Smooth muscle cell (in vitro differentiated cells): ENCODE measurements at regions not wholly inside any gene's neighbourhood (a gene's known extent, or its start where the extent isn't known, plus 50 kb on each side); places are given as distances from the start of the nearest gene placed in this dataset.

Source experiments
- DNase-seq: peaks from one replicate; lab custom pipeline; 2025; ENCODE audit not compliant: unreplicated experiment; lab: John Stamatoyannopoulos, UW
- H2AFZ ChIP-seq: fragments of 200-600 bp; sonication (generic); 2 replicates; pipeline ENCODE4 v1.6.0; 2016; ENCODE audit warnings: antibody characterized with exemption, low read depth, mild to moderate bottlenecking
- H3F3A ChIP-seq: fragments of 200-600 bp; sonication (generic); 2 replicates; pipeline ENCODE4 v1.6.0; 2017; ENCODE audit warnings: antibody characterized with exemption, low read depth
- H3K27ac ChIP-seq: fragments of 200-600 bp; sonication (generic); 2 replicates; pipeline ENCODE4 v1.5.1; 2016; ENCODE audit warnings: low read depth, mild to moderate bottlenecking
- H3K27me3 ChIP-seq: fragments of 200-600 bp; sonication (generic); 2 replicates; pipeline ENCODE4 v1.6.1; 2016; ENCODE audit warnings: low read depth, mild to moderate bottlenecking
- H3K36me3 ChIP-seq: fragments of 200-600 bp; sonication (generic); 2 replicates; pipeline ENCODE4 v1.5.1; 2016; ENCODE audit warnings: low read depth
- H3K4me1 ChIP-seq: fragments of 200-600 bp; sonication (generic); 2 replicates; pipeline ENCODE4 v1.5.1; 2016; ENCODE audit warnings: low read depth
- H3K4me2 ChIP-seq: fragments of 200-600 bp; sonication (generic); 2 replicates; pipeline ENCODE4 v1.6.0; 2016; ENCODE audit warnings: mild to moderate bottlenecking
- H3K4me3 ChIP-seq: fragments of 200-600 bp; sonication (generic); 2 replicates; pipeline ENCODE4 v1.5.1; 2016; ENCODE audit warnings: mild to moderate bottlenecking
- H3K79me2 ChIP-seq: fragments of 200-600 bp; sonication (generic); 2 replicates; pipeline ENCODE4 v1.6.0; 2016; ENCODE audit warnings: low read depth, mild to moderate bottlenecking
- H3K9ac ChIP-seq: fragments of 200-600 bp; sonication (generic); 2 replicates; pipeline ENCODE4 v1.6.0; 2016; ENCODE audit warnings: low read depth
- H3K9me3 ChIP-seq: fragments of 200-600 bp; sonication (generic); replicated peaks from 2 replicates; pipeline ENCODE4 v1.5.1; 2016; ENCODE audit warnings: low read depth
- H4K20me1 ChIP-seq: fragments of 200-600 bp; sonication (generic); 2 replicates; pipeline ENCODE4 v1.6.0; 2016; ENCODE audit warnings: low read depth
- CTCF ChIP-seq: fragments of 200-600 bp; sonication (generic); IDR thresholded peaks from 2 replicates; pipeline ENCODE4 v1.5.1; 2017; ENCODE audit warnings: borderline replicate concordance, mild to moderate bottlenecking, antibody characterized with exemption; ENCODE audit not compliant: insufficient read depth, poor library complexity, severe bottlenecking
- WGBS: methylation state at CpG from one replicate; pipeline ENCODE4 v1.1.7; 2016; ENCODE audit warnings: low lambda C conversion rate; 5-methylcytosine and 5-hydroxymethylcytosine counted together

DNA sequence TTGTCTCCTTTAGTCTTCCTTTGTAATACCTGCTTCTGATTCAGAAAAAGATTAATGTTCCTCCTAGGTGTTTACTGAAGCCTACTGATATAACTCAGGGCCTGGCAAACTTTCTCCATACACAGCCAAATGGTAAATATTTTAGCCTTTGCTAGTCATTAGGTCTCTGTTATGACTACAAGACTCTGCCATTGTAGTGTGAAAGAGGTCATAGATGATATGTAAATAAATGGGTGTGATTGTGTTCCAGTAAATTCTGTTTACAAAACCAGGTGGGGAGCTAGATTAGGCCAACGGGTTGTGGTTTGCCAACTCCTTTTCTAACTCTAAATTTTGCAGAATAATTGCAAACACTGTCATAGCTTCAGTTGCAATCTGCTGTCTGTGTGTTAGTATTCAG is 568.1 kb upstream of the GNPDA2 start:
- WGBS, result 68% methylated on average over 1 of the region's 1 CpG
- H3K27me3 ChIP-seq, result no peaks in the 10 kb centered on the region
- no peaks in the 10 kb centered on the region for H3K79me2 ChIP-seq
- H3K36me3 ChIP-seq, result no peaks in the 10 kb centered on the region
- H3K4me3 ChIP-seq, result no peak overlapping the region
- H3K27ac ChIP-seq, result no peak overlapping the region
- TF ChIP-seq CTCF, result no peak
- H3K4me2 ChIP-seq, result no peak overlapping the region
- no peak for DNase-seq
- no peak overlapping the region for H2AFZ ChIP-seq
- no peaks in the 10 kb centered on the region for H4K20me1 ChIP-seq
- no peaks in the 10 kb centered on the region for H3F3A ChIP-seq
- no peak overlapping the region for H3K9ac ChIP-seq
- H3K4me1 ChIP-seq, result no peaks in the 10 kb centered on the region
- peaks cover 3% of the 10 kb centered on the region for H3K9me3 ChIP-seq

DNA sequence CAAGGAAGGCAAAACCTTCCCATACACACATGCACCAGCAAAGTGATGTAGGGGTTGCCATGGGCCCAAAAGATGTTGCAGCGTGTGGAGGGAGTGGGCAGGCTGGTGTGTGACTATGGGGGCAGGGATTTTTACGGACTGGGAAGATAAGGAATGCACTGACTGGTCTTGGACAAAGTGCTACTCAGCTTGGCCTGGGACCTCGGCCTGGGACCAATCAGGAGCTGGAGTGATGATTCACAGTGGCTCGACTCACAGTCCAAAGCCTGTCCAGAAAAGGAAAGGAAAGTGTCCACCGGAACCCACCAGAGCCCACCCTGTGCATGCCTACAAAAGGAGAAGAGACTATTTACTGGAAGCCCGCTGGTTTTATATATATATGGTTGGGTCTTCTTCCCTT is 567.0 kb upstream of the GNPDA2 start:
- Histone ChIP-seq H3K9me3 (peaks cover 3% of the 10 kb centered on the region), H3K4me3 (no peak overlapping the region), H3K4me1 (no peaks in the 10 kb centered on the region), H3K4me2 (no peak overlapping the region), H3K27me3 (no peaks in the 10 kb centered on the region), H4K20me1 (no peaks in the 10 kb centered on the region), H3K27ac (no peak overlapping the region), H2AFZ (no peak overlapping the region), H3F3A (no peaks in the 10 kb centered on the region), H3K79me2 (no peaks in the 10 kb centered on the region), H3K36me3 (no peaks in the 10 kb centered on the region), H3K9ac (no peak overlapping the region)
- WGBS, result 68% methylated on average over 6 of the region's 6 CpGs
- TF ChIP-seq CTCF, result no peak
- DNase-seq, result no peak

DNA sequence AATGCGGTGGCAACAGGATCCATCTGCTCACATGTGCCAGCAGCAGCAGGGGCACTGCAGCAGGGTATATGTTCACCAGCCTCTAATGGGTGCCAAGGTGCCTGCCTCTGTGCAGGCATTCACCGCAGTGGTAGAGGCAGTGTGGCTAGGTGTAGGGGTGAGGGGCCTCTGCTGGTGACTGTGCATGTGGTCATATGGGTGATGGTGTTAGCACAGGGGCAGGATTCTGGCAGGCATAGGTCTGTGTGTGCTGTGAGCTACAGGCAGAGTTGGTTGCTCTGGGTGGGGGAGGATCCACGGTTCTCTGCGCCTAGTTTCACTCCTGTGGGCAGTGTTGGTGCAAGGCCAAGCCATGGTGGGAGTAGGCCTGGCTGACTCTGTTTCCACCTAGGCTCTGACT is 566.5 kb upstream of the GNPDA2 start:
- TF ChIP-seq CTCF, result no peak
- H3K9ac ChIP-seq, result no peak overlapping the region
- no peak overlapping the region for H3K4me3 ChIP-seq
- WGBS, result 91% methylated on average over 4 of the region's 4 CpGs
- no peak overlapping the region for H2AFZ ChIP-seq
- no peaks in the 10 kb centered on the region for H4K20me1 ChIP-seq
- no peaks in the 10 kb centered on the region for H3K27me3 ChIP-seq
- H3K4me2 ChIP-seq, result no peak overlapping the region
- H3K4me1 ChIP-seq, result no peaks in the 10 kb centered on the region
- no peaks in the 10 kb centered on the region for H3F3A ChIP-seq
- no peak for DNase-seq
- no peaks in the 10 kb centered on the region for H3K36me3 ChIP-seq
- H3K27ac ChIP-seq, result no peak overlapping the region
- peaks cover 3% of the 10 kb centered on the region for H3K9me3 ChIP-seq
- no peaks in the 10 kb centered on the region for H3K79me2 ChIP-seq

GRCh38 chr4:45284400-45285085 is 558.2 kb upstream of the GNPDA2 start:
- H3F3A ChIP-seq, result no peaks in the 10 kb centered on the region
- no peak overlapping the region for H2AFZ ChIP-seq
- H3K27ac ChIP-seq, result no peak overlapping the region
- H3K4me1 ChIP-seq, result no peaks in the 10 kb centered on the region
- H4K20me1 ChIP-seq, result no peaks in the 10 kb centered on the region
- H3K9ac ChIP-seq, result no peak overlapping the region
- H3K36me3 ChIP-seq, result no peaks in the 10 kb centered on the region
- no peaks in the 10 kb centered on the region for H3K79me2 ChIP-seq
- H3K27me3 ChIP-seq, result no peaks in the 10 kb centered on the region
- H3K9me3 ChIP-seq, result no peaks in the 10 kb centered on the region
- no peak overlapping the region for H3K4me2 ChIP-seq
- TF ChIP-seq CTCF, result no peak
- WGBS, result 88% methylated on average over 14 of the region's 14 CpGs
- DNase-seq, result no peak
- no peak overlapping the region for H3K4me3 ChIP-seq
